Neural progenitor cell (in vitro differentiated cells): ENCODE measurements at regions not wholly inside any gene's neighbourhood (a gene's known extent, or its start where the extent isn't known, plus 50 kb on each side); places are given as distances from the start of the nearest gene placed in this dataset.

Source experiments
- DNase-seq: peaks from one replicate; pipeline ENCODE4 v3.0.0-alpha.2; 2016; ENCODE audit warnings: low spot score
- H2AFZ ChIP-seq: fragments of 200-600 bp; sonication (generic); replicated peaks from 2 replicates; pipeline ENCODE4 v1.6.1; 2016; ENCODE audit warnings: antibody characterized with exemption
- H3F3A ChIP-seq: fragments of 200-600 bp; sonication (generic); 2 replicates; pipeline ENCODE4 v1.6.1; 2016; ENCODE audit warnings: antibody characterized with exemption, low read depth
- H3K27ac ChIP-seq: fragments of 200-600 bp; sonication (generic); 2 replicates; pipeline ENCODE4 v1.5.1; 2016; ENCODE audit warnings: mild to moderate bottlenecking
- H3K27me3 ChIP-seq: fragments of 200-600 bp; sonication (generic); 2 replicates; pipeline ENCODE4 v1.6.1; 2016; ENCODE audit warnings: mild to moderate bottlenecking, moderate library complexity
- H3K36me3 ChIP-seq: fragments of 200-600 bp; sonication (generic); 2 replicates; pipeline ENCODE4 v1.5.1; 2016
- H3K4me1 ChIP-seq: fragments of 200-600 bp; sonication (generic); 2 replicates; pipeline ENCODE4 v1.6.1; 2016; ENCODE audit warnings: mixed run types
- H3K4me2 ChIP-seq: fragments of 200-600 bp; sonication (generic); 2 replicates; pipeline ENCODE4 v1.6.1; 2016
- H3K4me3 ChIP-seq: fragments of 200-600 bp; sonication (generic); 2 replicates; pipeline ENCODE4 v1.5.1; 2016
- H3K79me2 ChIP-seq: fragments of 200-600 bp; sonication (generic); 2 replicates; pipeline ENCODE4 v1.6.1; 2016; ENCODE audit warnings: low read depth
- H3K9ac ChIP-seq: fragments of 200-600 bp; sonication (generic); 2 replicates; pipeline ENCODE4 v1.6.1; 2016
- H3K9me3 ChIP-seq: fragments of 200-600 bp; sonication (generic); 2 replicates; pipeline ENCODE4 v1.5.1; 2016; ENCODE audit warnings: low read depth
- H4K20me1 ChIP-seq: fragments of 200-600 bp; sonication (generic); 2 replicates; pipeline ENCODE4 v1.6.1; 2016; ENCODE audit warnings: low read depth
- H3K27ac Mint-ChIP-seq: 3 replicates; pipeline ENCODE4 v1.8.0; 2021; ENCODE audit warnings: mixed read lengths
- H3K27me3 Mint-ChIP-seq: 2 replicates; pipeline ENCODE4 v1.8.0; 2022; ENCODE audit warnings: low read depth, mild to moderate bottlenecking, inconsistent platforms, moderate library complexity, mixed read lengths; ENCODE audit not compliant: insufficient read depth
- H3K36me3 Mint-ChIP-seq: 3 replicates; pipeline ENCODE4 v1.8.0; 2021; ENCODE audit warnings: mixed read lengths
- H3K4me1 Mint-ChIP-seq: 3 replicates; pipeline ENCODE4 v1.8.0; 2021; ENCODE audit warnings: mixed read lengths
- H3K4me3 Mint-ChIP-seq: 3 replicates; pipeline ENCODE4 v1.8.0; 2021; ENCODE audit warnings: mild to moderate bottlenecking, moderate library complexity, mixed read lengths
- H3K9me3 Mint-ChIP-seq: 3 replicates; pipeline ENCODE4 v1.8.0; 2020; ENCODE audit warnings: mixed read lengths
- EZH2 ChIP-seq: fragments of 200-600 bp; sonication (generic); IDR thresholded peaks from 2 replicates; pipeline ENCODE4 v1.6.1; 2017; ENCODE audit warnings: antibody characterized with exemption, mild to moderate bottlenecking, moderate library complexity
- EZH2phosphoT487 ChIP-seq: fragments of 200-600 bp; sonication (generic); IDR thresholded peaks from 2 replicates; pipeline ENCODE4 v1.6.1; 2017; ENCODE audit warnings: antibody characterized with exemption
- TF ChIP-seq, protein P1 (sequence below): fragments of 200-600 bp; sonication (generic); IDR thresholded peaks from 2 replicates; pipeline ENCODE4 v1.5.1; 2017; ENCODE audit warnings: antibody characterized with exemption, mild to moderate bottlenecking

- no peaks in the 10 kb centered on the region for H3K27me3 ChIP-seq
- H3K4me3 ChIP-seq = no peak overlapping the region
- Mint-ChIP-seq H3K27me3 (peaks cover 3% of the 10 kb centered on the region), H3K4me1 (peaks cover 14% of the 10 kb centered on the region), H3K4me3 (no peak overlapping the region), H3K9me3 (no peaks in the 10 kb centered on the region), H3K36me3 (no peaks in the 10 kb centered on the region), H3K27ac (no peak overlapping the region)
- H3K79me2 ChIP-seq = no peaks in the 10 kb centered on the region
- H3K27ac ChIP-seq = no peak overlapping the region
- H3F3A ChIP-seq = no peaks in the 10 kb centered on the region
- H3K9ac ChIP-seq = no peak overlapping the region
- no peaks in the 10 kb centered on the region for H4K20me1 ChIP-seq
- TF ChIP-seq EZH2phosphoT487 (no peak), EZH2 (no peak)
- TF ChIP-seq, protein P1, sequence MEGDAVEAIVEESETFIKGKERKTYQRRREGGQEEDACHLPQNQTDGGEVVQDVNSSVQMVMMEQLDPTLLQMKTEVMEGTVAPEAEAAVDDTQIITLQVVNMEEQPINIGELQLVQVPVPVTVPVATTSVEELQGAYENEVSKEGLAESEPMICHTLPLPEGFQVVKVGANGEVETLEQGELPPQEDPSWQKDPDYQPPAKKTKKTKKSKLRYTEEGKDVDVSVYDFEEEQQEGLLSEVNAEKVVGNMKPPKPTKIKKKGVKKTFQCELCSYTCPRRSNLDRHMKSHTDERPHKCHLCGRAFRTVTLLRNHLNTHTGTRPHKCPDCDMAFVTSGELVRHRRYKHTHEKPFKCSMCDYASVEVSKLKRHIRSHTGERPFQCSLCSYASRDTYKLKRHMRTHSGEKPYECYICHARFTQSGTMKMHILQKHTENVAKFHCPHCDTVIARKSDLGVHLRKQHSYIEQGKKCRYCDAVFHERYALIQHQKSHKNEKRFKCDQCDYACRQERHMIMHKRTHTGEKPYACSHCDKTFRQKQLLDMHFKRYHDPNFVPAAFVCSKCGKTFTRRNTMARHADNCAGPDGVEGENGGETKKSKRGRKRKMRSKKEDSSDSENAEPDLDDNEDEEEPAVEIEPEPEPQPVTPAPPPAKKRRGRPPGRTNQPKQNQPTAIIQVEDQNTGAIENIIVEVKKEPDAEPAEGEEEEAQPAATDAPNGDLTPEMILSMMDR = no peak
- H3K4me2 ChIP-seq = no peak overlapping the region
- no peak overlapping the region for H2AFZ ChIP-seq
- H3K36me3 ChIP-seq = no peaks in the 10 kb centered on the region
- H3K9me3 ChIP-seq = no peaks in the 10 kb centered on the region
- no peak for DNase-seq
- peaks cover 26% of the 10 kb centered on the region for H3K4me1 ChIP-seq
Observed at GRCh38 chr1:81596341-81596740, 204.4 kb upstream of the ADGRL2 start.

DNA sequence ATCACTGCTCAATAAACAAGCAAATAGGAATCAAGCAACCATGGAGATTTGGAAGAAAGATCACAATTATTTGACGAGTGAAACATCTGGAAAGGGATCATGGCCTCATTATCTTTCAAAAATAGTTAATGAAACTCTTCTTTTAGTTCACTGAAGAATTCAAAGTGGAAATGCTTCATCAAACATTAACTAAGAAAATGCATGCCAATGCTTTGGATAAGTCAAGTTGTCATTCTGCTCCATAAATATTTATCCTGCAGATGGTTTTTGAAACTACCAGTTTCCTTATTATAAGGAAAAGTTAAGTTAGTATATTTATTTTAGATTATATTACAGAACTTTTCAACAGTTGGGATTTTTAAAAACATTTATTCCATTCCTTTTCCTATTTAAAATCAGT is 206.5 kb upstream of the ADGRL2 start:
- peaks cover 25% of the 10 kb centered on the region for H3K4me1 ChIP-seq
- no peaks in the 10 kb centered on the region for H3K9me3 Mint-ChIP-seq
- no peak overlapping the region for H3K27ac ChIP-seq
- H3K4me3 ChIP-seq = no peak overlapping the region
- H3K4me2 ChIP-seq = no peak overlapping the region
- H3K4me3 Mint-ChIP-seq = no peak overlapping the region
- H2AFZ ChIP-seq = no peak overlapping the region
- H3F3A ChIP-seq = no peaks in the 10 kb centered on the region
- H3K27me3 ChIP-seq = no peaks in the 10 kb centered on the region
- peaks cover 3% of the 10 kb centered on the region for H3K27me3 Mint-ChIP-seq
- no peaks in the 10 kb centered on the region for H3K9me3 ChIP-seq
- H3K9ac ChIP-seq = no peak overlapping the region
- H3K4me1 Mint-ChIP-seq = peaks cover 16% of the 10 kb centered on the region
- H3K36me3 Mint-ChIP-seq = peaks cover 8% of the 10 kb centered on the region
- no peak for TF ChIP-seq EZH2phosphoT487
- TF ChIP-seq, protein P1 = no peak
- TF ChIP-seq EZH2 = no peak
- no peaks in the 10 kb centered on the region for H3K36me3 ChIP-seq
- no peaks in the 10 kb centered on the region for H4K20me1 ChIP-seq
- DNase-seq = no peak
- H3K79me2 ChIP-seq = no peaks in the 10 kb centered on the region
- H3K27ac Mint-ChIP-seq = no peak overlapping the region

DNA sequence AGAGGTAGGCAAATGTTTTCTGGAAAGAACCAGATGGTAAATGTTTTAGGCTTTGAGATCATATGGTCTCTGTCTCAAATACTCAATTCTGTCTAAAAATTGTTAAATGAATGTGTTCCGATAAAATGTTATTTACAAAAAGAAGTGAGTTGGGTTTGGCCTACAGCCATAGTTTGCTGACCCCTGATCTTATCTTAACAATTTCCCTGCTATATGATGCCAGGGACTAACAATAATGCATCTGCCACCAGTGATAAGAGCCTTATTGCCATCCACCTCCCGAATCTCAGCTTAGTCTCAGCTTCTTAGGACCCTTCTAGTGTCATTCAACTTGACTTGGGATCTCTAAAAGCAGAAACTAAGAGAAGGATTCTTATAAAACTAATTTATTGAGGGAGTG is 208.5 kb upstream of the ADGRL2 start:
- Histone ChIP-seq H3K36me3 (no peaks in the 10 kb centered on the region), H3K4me3 (no peak overlapping the region), H3K79me2 (no peaks in the 10 kb centered on the region), H3K9me3 (no peaks in the 10 kb centered on the region), H2AFZ (no peak overlapping the region), H3K27ac (no peak overlapping the region), H3F3A (no peaks in the 10 kb centered on the region), H3K9ac (no peak overlapping the region), H3K27me3 (no peaks in the 10 kb centered on the region), H3K4me1 (peaks cover 6% of the 10 kb centered on the region), H3K4me2 (no peak overlapping the region), H4K20me1 (no peaks in the 10 kb centered on the region)
- H3K36me3 Mint-ChIP-seq = peaks cover 8% of the 10 kb centered on the region
- no peak for DNase-seq
- H3K4me3 Mint-ChIP-seq = no peak overlapping the region
- TF ChIP-seq, protein P1 = no peak
- TF ChIP-seq EZH2phosphoT487 (no peak), EZH2 (no peak)
- no peak overlapping the region for H3K27ac Mint-ChIP-seq
- H3K27me3 Mint-ChIP-seq = peaks cover 6% of the 10 kb centered on the region
- H3K9me3 Mint-ChIP-seq = no peaks in the 10 kb centered on the region
- H3K4me1 Mint-ChIP-seq = peaks cover 5% of the 10 kb centered on the region
